A673 (cell line): ENCODE measurements at regions not wholly inside any gene's neighbourhood (a gene's known extent, or its start where the extent isn't known, plus 50 kb on each side); places are given as distances from the start of the nearest gene placed in this dataset.

Experiments
- BruUV-seq: library from RNA; stranded (reverse); fragments of 400-500 nt; replicated peaks from 2 replicates; lab custom pipeline; 2021; lab: Mats Ljungman, UMichigan
- CTCF ChIA-PET: fragments of 300-600 bp; sonication (Branson Sonifier 250); formaldehyde crosslinking; loops from one replicate; lab custom pipeline; 2022; ENCODE audit warnings: antibody characterized with exemption; lab: Charles Lee
- POLR2A ChIA-PET: fragments of 300-600 bp; sonication (Branson Sonifier 250); formaldehyde crosslinking; loops from one replicate; lab custom pipeline; 2022; ENCODE audit warnings: antibody characterized with exemption; ENCODE audit not compliant: low non-redundant PET; lab: Charles Lee
- DNase-seq: peaks from one replicate; pipeline ENCODE4 v3.0.0-alpha.2; 2015; ENCODE audit warnings: low spot score
- H3K27ac ChIP-seq: fragments of 200-600 bp; sonication (generic); 2 replicates; pipeline ENCODE4 v1.5.1; 2016; ENCODE audit warnings: mixed run types, low read depth, mild to moderate bottlenecking, mixed read lengths, antibody characterized with exemption, low read length; ENCODE audit not compliant: poor library complexity, severe bottlenecking
- H3K27me3 ChIP-seq: fragments of 200-600 bp; sonication (generic); replicated peaks from 2 replicates; pipeline ENCODE4 v1.6.1; 2017; ENCODE audit warnings: mixed run types, low read depth, mild to moderate bottlenecking, mixed read lengths, antibody characterized with exemption, low read length; ENCODE audit not compliant: insufficient read depth, poor library complexity
- H3K36me3 ChIP-seq: fragments of 200-600 bp; sonication (generic); 2 replicates; pipeline ENCODE4 v1.6.1; 2016; ENCODE audit warnings: mixed run types, mild to moderate bottlenecking, mixed read lengths, antibody characterized with exemption, low read length; ENCODE audit not compliant: insufficient read depth, poor library complexity, severe bottlenecking
- H3K4me1 ChIP-seq: fragments of 200-600 bp; sonication (generic); 2 replicates; pipeline ENCODE4 v1.6.1; 2017; ENCODE audit warnings: mixed run types, mild to moderate bottlenecking, mixed read lengths, antibody characterized with exemption, low read length; ENCODE audit not compliant: insufficient read depth, poor library complexity, severe bottlenecking
- H3K4me3 ChIP-seq: fragments of 200-600 bp; sonication (generic); 2 replicates; pipeline ENCODE4 v1.5.1; 2016; ENCODE audit warnings: low read depth, mixed run types, mild to moderate bottlenecking, mixed read lengths, low read length; ENCODE audit not compliant: poor library complexity, severe bottlenecking
- H3K9me3 ChIP-seq: fragments of 200-600 bp; sonication (generic); 2 replicates; pipeline ENCODE4 v1.6.1; 2016; ENCODE audit warnings: mixed run types, low read depth, mild to moderate bottlenecking, mixed read lengths, antibody characterized with exemption, low read length; ENCODE audit not compliant: poor library complexity, severe bottlenecking
- EZH2 ChIP-seq: fragments of 200-600 bp; sonication (generic); IDR thresholded peaks from 2 replicates; pipeline ENCODE4 v1.6.1; 2017; ENCODE audit warnings: borderline replicate concordance, low read depth, mild to moderate bottlenecking, mixed read lengths, antibody characterized with exemption, low read length; ENCODE audit not compliant: poor library complexity, severe bottlenecking
- intact Hi-C: fragments of 100-400 bp; cut with micrococcal nuclease; formaldehyde crosslinking; loops from one replicate; pipeline ENCODE4 v1.10.0; 2022; ENCODE audit not compliant: unreplicated experiment
- TF ChIP-seq, protein P1 (sequence below): fragments of 300-800, 200-600 bp; sonication (generic); conservative IDR thresholded peaks from 2 replicates; pipeline ENCODE4 v1.5.1; 2017; ENCODE audit warnings: low read depth, mild to moderate bottlenecking, antibody characterized with exemption, low read length, moderate library complexity, mixed read lengths

DNA sequence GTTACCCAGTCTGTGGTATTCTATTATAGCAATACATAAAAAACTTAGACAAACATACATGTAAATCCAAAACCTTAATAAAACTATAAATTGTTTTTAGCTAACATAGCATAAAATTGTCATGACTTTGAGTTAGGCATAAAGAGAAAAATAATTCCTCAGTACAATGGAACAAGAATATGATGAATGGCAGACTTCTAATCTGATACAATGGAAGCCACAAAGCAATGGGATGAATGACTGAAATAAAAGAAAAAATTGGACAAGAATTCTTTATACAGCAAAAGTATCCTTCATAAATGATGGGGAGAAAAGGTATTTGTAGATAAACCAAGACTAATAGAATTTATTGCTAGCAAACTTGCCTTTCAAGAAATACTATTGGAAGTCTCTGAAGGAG is 524.2 kb downstream of the GABRG2 start:
- CTCF ChIA-PET, result no interaction called here

DNA sequence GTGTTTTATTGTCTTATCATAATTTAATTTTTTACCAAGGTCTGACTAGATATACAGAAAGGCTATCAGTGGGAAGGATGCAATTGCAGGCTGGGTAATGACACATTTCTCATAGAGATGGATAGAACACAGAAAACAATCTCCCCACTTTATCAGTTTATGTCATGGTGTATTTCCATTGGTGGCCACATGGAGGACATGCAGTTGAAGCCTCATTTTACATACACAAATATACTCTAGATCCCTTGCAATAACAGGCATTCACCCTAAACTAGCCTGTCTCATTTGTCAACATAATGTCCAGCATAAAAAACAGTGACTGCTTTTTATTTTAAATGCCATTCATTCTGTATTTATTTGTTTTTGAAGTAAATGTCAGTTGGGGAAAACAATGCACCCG is 526.3 kb downstream of the GABRG2 start:
- ChIA-PET POLR2A (no interaction called here), CTCF (no interaction called here)
- TF ChIP-seq, protein P1, sequence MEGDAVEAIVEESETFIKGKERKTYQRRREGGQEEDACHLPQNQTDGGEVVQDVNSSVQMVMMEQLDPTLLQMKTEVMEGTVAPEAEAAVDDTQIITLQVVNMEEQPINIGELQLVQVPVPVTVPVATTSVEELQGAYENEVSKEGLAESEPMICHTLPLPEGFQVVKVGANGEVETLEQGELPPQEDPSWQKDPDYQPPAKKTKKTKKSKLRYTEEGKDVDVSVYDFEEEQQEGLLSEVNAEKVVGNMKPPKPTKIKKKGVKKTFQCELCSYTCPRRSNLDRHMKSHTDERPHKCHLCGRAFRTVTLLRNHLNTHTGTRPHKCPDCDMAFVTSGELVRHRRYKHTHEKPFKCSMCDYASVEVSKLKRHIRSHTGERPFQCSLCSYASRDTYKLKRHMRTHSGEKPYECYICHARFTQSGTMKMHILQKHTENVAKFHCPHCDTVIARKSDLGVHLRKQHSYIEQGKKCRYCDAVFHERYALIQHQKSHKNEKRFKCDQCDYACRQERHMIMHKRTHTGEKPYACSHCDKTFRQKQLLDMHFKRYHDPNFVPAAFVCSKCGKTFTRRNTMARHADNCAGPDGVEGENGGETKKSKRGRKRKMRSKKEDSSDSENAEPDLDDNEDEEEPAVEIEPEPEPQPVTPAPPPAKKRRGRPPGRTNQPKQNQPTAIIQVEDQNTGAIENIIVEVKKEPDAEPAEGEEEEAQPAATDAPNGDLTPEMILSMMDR, result peak; percentile 40
- TF ChIP-seq EZH2, result no peak
- Histone ChIP-seq H3K9me3 (peaks cover 3% of the 10 kb centered on the region), H3K36me3 (no peaks in the 10 kb centered on the region), H3K27ac (no peak overlapping the region), H3K4me1 (no peaks in the 10 kb centered on the region), H3K27me3 (no peaks in the 10 kb centered on the region), H3K4me3 (no peak overlapping the region)
- intact Hi-C loops, result no loop called here
- no TSS peak for BruUV-seq
- DNase-seq, result peak; percentile 0

More for the DNA sequence above, 524.2 kb downstream of the GABRG2 start:
- no peaks in the 10 kb centered on the region for H3K27me3 ChIP-seq
- POLR2A ChIA-PET, result no interaction called here
- H3K9me3 ChIP-seq, result peaks cover 3% of the 10 kb centered on the region
- no peaks in the 10 kb centered on the region for H3K4me1 ChIP-seq
- intact Hi-C loops, result no loop called here
- H3K27ac ChIP-seq, result no peak overlapping the region
- TF ChIP-seq, protein P1, result no peak
- TF ChIP-seq EZH2, result no peak
- H3K36me3 ChIP-seq, result no peaks in the 10 kb centered on the region
- no TSS peak for BruUV-seq
- DNase-seq, result no peak
- no peak overlapping the region for H3K4me3 ChIP-seq

DNA sequence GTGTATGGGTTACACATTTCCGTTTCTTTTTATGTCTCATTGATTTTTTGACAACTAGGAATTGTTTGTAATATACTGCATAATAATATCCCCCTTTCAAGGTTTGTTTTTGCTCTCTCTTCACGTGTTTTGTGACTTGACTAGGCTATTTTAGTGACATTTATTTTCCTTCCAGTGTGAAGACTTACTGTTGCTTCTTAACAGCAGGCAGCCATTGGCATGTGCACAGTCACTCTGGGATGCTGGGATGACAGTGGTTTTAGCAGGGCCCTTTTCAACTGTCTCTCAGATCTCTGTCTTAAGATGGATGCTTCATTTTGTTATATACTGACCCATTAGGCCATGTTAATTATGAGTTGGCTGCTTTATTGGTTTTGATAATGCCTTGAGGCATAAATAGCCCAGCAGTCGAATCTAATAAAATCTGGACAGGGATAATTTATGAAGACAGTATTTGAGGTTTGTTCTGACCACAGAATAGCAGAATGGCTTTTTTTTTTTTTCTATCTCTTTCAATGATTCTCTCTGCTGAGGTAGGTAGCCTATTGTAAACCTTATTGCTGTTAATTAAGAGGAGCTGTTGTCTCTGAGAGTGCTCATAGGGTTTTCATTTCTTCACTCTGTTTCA is 536.0 kb downstream of the GABRG2 start:
- BruUV-seq, result no TSS peak
- DNase-seq, result no peak
- no peak for TF ChIP-seq EZH2
- TF ChIP-seq, protein P1, result no peak
- Histone ChIP-seq H3K9me3 (peaks cover 11% of the 10 kb centered on the region), H3K27ac (no peak overlapping the region), H3K4me1 (no peaks in the 10 kb centered on the region), H3K27me3 (no peaks in the 10 kb centered on the region), H3K36me3 (no peaks in the 10 kb centered on the region), H3K4me3 (no peak overlapping the region)
- ChIA-PET CTCF (no interaction called here), POLR2A (no interaction called here)
- intact Hi-C loops, result no loop called here
